ENCODE measurements at regions not wholly inside any gene's neighbourhood (a gene's known extent, or its start where the extent isn't known, plus 50 kb on each side); places are given as distances from the start of the nearest gene placed in this dataset.

DNA sequence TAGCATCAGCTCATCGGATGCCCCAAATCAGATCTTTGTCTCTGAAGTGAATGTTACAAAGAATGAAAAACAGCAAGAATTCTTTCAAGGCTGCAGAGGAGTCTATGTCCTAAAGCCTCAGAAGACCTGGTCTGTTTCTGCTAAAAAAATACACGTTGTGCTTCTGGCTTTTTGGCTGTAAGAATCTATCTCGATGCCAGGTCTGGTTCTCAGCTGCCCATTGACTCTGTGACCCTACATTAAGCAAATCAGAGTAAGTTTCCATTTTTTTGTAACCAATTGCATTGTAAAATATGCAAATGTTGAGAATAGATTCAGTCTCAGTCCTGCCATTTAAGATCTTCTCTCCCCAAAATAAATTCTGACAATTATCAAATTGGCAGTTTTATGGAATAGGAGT is 705.4 kb downstream of the RFPL4B start:
- intact Hi-C loops (cut with micrococcal nuclease): no loop called here
- Histone ChIP-seq H3K79me2 (ENCODE audit: insufficient read depth, low read length) (no peaks in the 10 kb centered on the region), H3K9me2 (ENCODE audit: insufficient read depth) (no peaks in the 10 kb centered on the region), H3K27ac (ENCODE audit: low read depth, low read length) (no peak overlapping the region), H3K9ac (ENCODE audit: low read length) (no peak overlapping the region), H3K4me2 (ENCODE audit: low read length) (no peak overlapping the region), H4K20me1 (ENCODE audit: insufficient read depth) (no peaks in the 10 kb centered on the region), H3K36me3 (ENCODE audit: control insufficient read depth in 1 of 2, insufficient read depth in 2 of 2, low read length in 2 of 2) (no peaks in the 10 kb centered on the region), H3K27me3 (ENCODE audit: insufficient read depth, low read length) (no peaks in the 10 kb centered on the region), H3K9me3 (ENCODE audit: control insufficient read depth in 1 of 2, insufficient read depth in 1 of 2, low read depth in 1 of 2, low read length in 2 of 2) (no peaks in the 10 kb centered on the region), H3K4me3 (replicated peaks in 1 of 2; ENCODE audit: low read depth in 1 of 2, low read length in 2 of 2) (no peak overlapping the region), H2AFZ (ENCODE audit: low read depth, low read length, poor library complexity, severe bottlenecking) (no peak overlapping the region), H3K4me1 (ENCODE audit: control insufficient read depth in 1 of 2, insufficient read depth in 2 of 2, low read length in 2 of 2) (no peaks in the 10 kb centered on the region)
- ChIA-PET POLR2A (no interaction called here), RAD21 (ENCODE audit: low non-redundant PET in 1 of 2, low total read pairs in 2 of 2, uncharacterized antibody in 2 of 2, unreplicated experiment in 2 of 2) (no interaction called here), CTCF (no interaction called here)
- no peak for TF ChIP-seq EZH2 (IDR thresholded peaks at IDR 0.05)
- no peak for TF ChIP-seq CBX3 (IDR thresholded peaks at IDR 0.05; ENCODE audit: low read depth)
- TF ChIP-seq FOSL1 (IDR thresholded peaks at IDR 0.05; ENCODE audit: low read depth): no peak
- TF ChIP-seq, protein P1, sequence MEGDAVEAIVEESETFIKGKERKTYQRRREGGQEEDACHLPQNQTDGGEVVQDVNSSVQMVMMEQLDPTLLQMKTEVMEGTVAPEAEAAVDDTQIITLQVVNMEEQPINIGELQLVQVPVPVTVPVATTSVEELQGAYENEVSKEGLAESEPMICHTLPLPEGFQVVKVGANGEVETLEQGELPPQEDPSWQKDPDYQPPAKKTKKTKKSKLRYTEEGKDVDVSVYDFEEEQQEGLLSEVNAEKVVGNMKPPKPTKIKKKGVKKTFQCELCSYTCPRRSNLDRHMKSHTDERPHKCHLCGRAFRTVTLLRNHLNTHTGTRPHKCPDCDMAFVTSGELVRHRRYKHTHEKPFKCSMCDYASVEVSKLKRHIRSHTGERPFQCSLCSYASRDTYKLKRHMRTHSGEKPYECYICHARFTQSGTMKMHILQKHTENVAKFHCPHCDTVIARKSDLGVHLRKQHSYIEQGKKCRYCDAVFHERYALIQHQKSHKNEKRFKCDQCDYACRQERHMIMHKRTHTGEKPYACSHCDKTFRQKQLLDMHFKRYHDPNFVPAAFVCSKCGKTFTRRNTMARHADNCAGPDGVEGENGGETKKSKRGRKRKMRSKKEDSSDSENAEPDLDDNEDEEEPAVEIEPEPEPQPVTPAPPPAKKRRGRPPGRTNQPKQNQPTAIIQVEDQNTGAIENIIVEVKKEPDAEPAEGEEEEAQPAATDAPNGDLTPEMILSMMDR (IDR thresholded peaks at IDR 0.05 in 2 of 3, conservative IDR thresholded peaks at IDR 0.05 in 1 of 3; ENCODE audit: borderline replicate concordance in 1 of 3, insufficient read depth in 1 of 3, low read depth in 2 of 3, low read length in 2 of 3): no peak
- no peak for TF ChIP-seq CEBPB (IDR thresholded peaks at IDR 0.05; ENCODE audit: low read depth)
- TF ChIP-seq POLR2A (IDR thresholded peaks at IDR 0.05; ENCODE audit: borderline replicate concordance, extremely low read depth, insufficient read depth, insufficient read length): no peak
- no peak for TF ChIP-seq EZH2phosphoT487 (IDR thresholded peaks at IDR 0.05; ENCODE audit: borderline replicate concordance)
- TF ChIP-seq, protein P2, sequence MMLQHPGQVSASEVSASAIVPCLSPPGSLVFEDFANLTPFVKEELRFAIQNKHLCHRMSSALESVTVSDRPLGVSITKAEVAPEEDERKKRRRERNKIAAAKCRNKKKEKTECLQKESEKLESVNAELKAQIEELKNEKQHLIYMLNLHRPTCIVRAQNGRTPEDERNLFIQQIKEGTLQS (IDR thresholded peaks at IDR 0.05): no peak
- no peak for TF ChIP-seq SP1 (IDR thresholded peaks at IDR 0.05; ENCODE audit: low read depth)
- no peak for TF ChIP-seq SIN3A (IDR thresholded peaks at IDR 0.05; ENCODE audit: low read depth)
- no peak for TF ChIP-seq POLR2AphosphoS5 (IDR thresholded peaks at IDR 0.05; ENCODE audit: low read depth, low read length)
- TF ChIP-seq, protein P3, sequence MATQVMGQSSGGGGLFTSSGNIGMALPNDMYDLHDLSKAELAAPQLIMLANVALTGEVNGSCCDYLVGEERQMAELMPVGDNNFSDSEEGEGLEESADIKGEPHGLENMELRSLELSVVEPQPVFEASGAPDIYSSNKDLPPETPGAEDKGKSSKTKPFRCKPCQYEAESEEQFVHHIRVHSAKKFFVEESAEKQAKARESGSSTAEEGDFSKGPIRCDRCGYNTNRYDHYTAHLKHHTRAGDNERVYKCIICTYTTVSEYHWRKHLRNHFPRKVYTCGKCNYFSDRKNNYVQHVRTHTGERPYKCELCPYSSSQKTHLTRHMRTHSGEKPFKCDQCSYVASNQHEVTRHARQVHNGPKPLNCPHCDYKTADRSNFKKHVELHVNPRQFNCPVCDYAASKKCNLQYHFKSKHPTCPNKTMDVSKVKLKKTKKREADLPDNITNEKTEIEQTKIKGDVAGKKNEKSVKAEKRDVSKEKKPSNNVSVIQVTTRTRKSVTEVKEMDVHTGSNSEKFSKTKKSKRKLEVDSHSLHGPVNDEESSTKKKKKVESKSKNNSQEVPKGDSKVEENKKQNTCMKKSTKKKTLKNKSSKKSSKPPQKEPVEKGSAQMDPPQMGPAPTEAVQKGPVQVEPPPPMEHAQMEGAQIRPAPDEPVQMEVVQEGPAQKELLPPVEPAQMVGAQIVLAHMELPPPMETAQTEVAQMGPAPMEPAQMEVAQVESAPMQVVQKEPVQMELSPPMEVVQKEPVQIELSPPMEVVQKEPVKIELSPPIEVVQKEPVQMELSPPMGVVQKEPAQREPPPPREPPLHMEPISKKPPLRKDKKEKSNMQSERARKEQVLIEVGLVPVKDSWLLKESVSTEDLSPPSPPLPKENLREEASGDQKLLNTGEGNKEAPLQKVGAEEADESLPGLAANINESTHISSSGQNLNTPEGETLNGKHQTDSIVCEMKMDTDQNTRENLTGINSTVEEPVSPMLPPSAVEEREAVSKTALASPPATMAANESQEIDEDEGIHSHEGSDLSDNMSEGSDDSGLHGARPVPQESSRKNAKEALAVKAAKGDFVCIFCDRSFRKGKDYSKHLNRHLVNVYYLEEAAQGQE (IDR thresholded peaks at IDR 0.05; ENCODE audit: low read depth): no peak
- no peak for TF ChIP-seq YY1 (IDR thresholded peaks at IDR 0.05; ENCODE audit: extremely low read depth, insufficient replicate concordance, low read depth, low read length)
- no peak for TF ChIP-seq EGR1 (IDR thresholded peaks at IDR 0.05; ENCODE audit: low read depth)
- no peak for TF ChIP-seq TCF7L2 (IDR thresholded peaks at IDR 0.05; ENCODE audit: borderline replicate concordance, extremely low read depth, insufficient read depth, insufficient read length)
- TF ChIP-seq, protein P4, sequence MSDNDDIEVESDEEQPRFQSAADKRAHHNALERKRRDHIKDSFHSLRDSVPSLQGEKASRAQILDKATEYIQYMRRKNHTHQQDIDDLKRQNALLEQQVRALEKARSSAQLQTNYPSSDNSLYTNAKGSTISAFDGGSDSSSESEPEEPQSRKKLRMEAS (IDR thresholded peaks at IDR 0.05): no peak
- no peak for TF ChIP-seq JUND (IDR thresholded peaks at IDR 0.05)
- no peak for TF ChIP-seq ZNF274 (IDR thresholded peaks at IDR 0.05; ENCODE audit: low read depth, low read length)
- no TSS peak for BruUV-seq (replicated peaks)
- DNase-seq (ENCODE audit: low read depth, low spot score): no peak
- ATAC-seq: no peak
